A673 (cell line): ENCODE measurements at regions not wholly inside any gene's neighbourhood (a gene's known extent, or its start where the extent isn't known, plus 50 kb on each side); places are given as distances from the start of the nearest gene placed in this dataset.

Source experiments
- BruUV-seq: library from RNA; stranded (reverse); fragments of 400-500 nt; replicated peaks from 2 replicates; lab custom pipeline; 2021; lab: Mats Ljungman, UMichigan
- CTCF ChIA-PET: fragments of 300-600 bp; sonication (Branson Sonifier 250); formaldehyde crosslinking; loops from one replicate; lab custom pipeline; 2022; ENCODE audit warnings: antibody characterized with exemption; lab: Charles Lee
- POLR2A ChIA-PET: fragments of 300-600 bp; sonication (Branson Sonifier 250); formaldehyde crosslinking; loops from one replicate; lab custom pipeline; 2022; ENCODE audit warnings: antibody characterized with exemption; ENCODE audit not compliant: low non-redundant PET; lab: Charles Lee
- DNase-seq: peaks from one replicate; pipeline ENCODE4 v3.0.0-alpha.2; 2015; ENCODE audit warnings: low spot score
- H3K27ac ChIP-seq: fragments of 200-600 bp; sonication (generic); 2 replicates; pipeline ENCODE4 v1.5.1; 2016; ENCODE audit warnings: mixed run types, low read depth, mild to moderate bottlenecking, mixed read lengths, antibody characterized with exemption, low read length; ENCODE audit not compliant: poor library complexity, severe bottlenecking
- H3K27me3 ChIP-seq: fragments of 200-600 bp; sonication (generic); replicated peaks from 2 replicates; pipeline ENCODE4 v1.6.1; 2017; ENCODE audit warnings: mixed run types, low read depth, mild to moderate bottlenecking, mixed read lengths, antibody characterized with exemption, low read length; ENCODE audit not compliant: insufficient read depth, poor library complexity
- H3K36me3 ChIP-seq: fragments of 200-600 bp; sonication (generic); 2 replicates; pipeline ENCODE4 v1.6.1; 2016; ENCODE audit warnings: mixed run types, mild to moderate bottlenecking, mixed read lengths, antibody characterized with exemption, low read length; ENCODE audit not compliant: insufficient read depth, poor library complexity, severe bottlenecking
- H3K4me1 ChIP-seq: fragments of 200-600 bp; sonication (generic); 2 replicates; pipeline ENCODE4 v1.6.1; 2017; ENCODE audit warnings: mixed run types, mild to moderate bottlenecking, mixed read lengths, antibody characterized with exemption, low read length; ENCODE audit not compliant: insufficient read depth, poor library complexity, severe bottlenecking
- H3K4me3 ChIP-seq: fragments of 200-600 bp; sonication (generic); 2 replicates; pipeline ENCODE4 v1.5.1; 2016; ENCODE audit warnings: low read depth, mixed run types, mild to moderate bottlenecking, mixed read lengths, low read length; ENCODE audit not compliant: poor library complexity, severe bottlenecking
- H3K9me3 ChIP-seq: fragments of 200-600 bp; sonication (generic); 2 replicates; pipeline ENCODE4 v1.6.1; 2016; ENCODE audit warnings: mixed run types, low read depth, mild to moderate bottlenecking, mixed read lengths, antibody characterized with exemption, low read length; ENCODE audit not compliant: poor library complexity, severe bottlenecking
- CTCF ChIP-seq: fragments of 300-800, 200-600 bp; sonication (generic); conservative IDR thresholded peaks from 2 replicates; pipeline ENCODE4 v1.5.1; 2017; ENCODE audit warnings: low read depth, mild to moderate bottlenecking, antibody characterized with exemption, low read length, moderate library complexity, mixed read lengths
- EZH2 ChIP-seq: fragments of 200-600 bp; sonication (generic); IDR thresholded peaks from 2 replicates; pipeline ENCODE4 v1.6.1; 2017; ENCODE audit warnings: borderline replicate concordance, low read depth, mild to moderate bottlenecking, mixed read lengths, antibody characterized with exemption, low read length; ENCODE audit not compliant: poor library complexity, severe bottlenecking
- intact Hi-C: fragments of 100-400 bp; cut with micrococcal nuclease; formaldehyde crosslinking; loops from one replicate; pipeline ENCODE4 v1.10.0; 2022; ENCODE audit not compliant: unreplicated experiment

- TF ChIP-seq CTCF (no peak), EZH2 (no peak)
- H3K27ac ChIP-seq, result no peak overlapping the region
- ChIA-PET POLR2A (no interaction called here), CTCF (no interaction called here)
- intact Hi-C loops, result no loop called here
- no peak overlapping the region for H3K4me3 ChIP-seq
- H3K27me3 ChIP-seq, result peaks cover 5% of the 10 kb centered on the region
- H3K4me1 ChIP-seq, result no peaks in the 10 kb centered on the region
- DNase-seq, result no peak
- no peaks in the 10 kb centered on the region for H3K9me3 ChIP-seq
- H3K36me3 ChIP-seq, result no peaks in the 10 kb centered on the region
- BruUV-seq, result no TSS peak
These were observed 57.4 kb downstream of the ZNF648 start for GRCh38 chr1:182003953-182004586.

GRCh38 chr1:182003025-182003725, 58.3 kb downstream of the ZNF648 start:
- Histone ChIP-seq H3K9me3 (no peaks in the 10 kb centered on the region), H3K27ac (no peak overlapping the region), H3K27me3 (peaks cover 5% of the 10 kb centered on the region), H3K4me1 (no peaks in the 10 kb centered on the region), H3K36me3 (no peaks in the 10 kb centered on the region), H3K4me3 (no peak overlapping the region)
- no TSS peak for BruUV-seq
- ChIA-PET POLR2A (no interaction called here), CTCF (no interaction called here)
- DNase-seq, result no peak
- intact Hi-C loops, result no loop called here
- no peak for TF ChIP-seq CTCF
- no peak for TF ChIP-seq EZH2

- POLR2A ChIA-PET, result no interaction called here
- TF ChIP-seq CTCF (no peak), EZH2 (no peak)
- no peaks in the 10 kb centered on the region for H3K4me1 ChIP-seq
- CTCF ChIA-PET, result no interaction called here
- intact Hi-C loops, result no loop called here
- no peaks in the 10 kb centered on the region for H3K36me3 ChIP-seq
- H3K9me3 ChIP-seq, result no peaks in the 10 kb centered on the region
- DNase-seq, result no peak
- no peak overlapping the region for H3K27ac ChIP-seq
- no TSS peak for BruUV-seq
- peaks cover 6% of the 10 kb centered on the region for H3K27me3 ChIP-seq
- no peak overlapping the region for H3K4me3 ChIP-seq
These were observed 58.9 kb downstream of the ZNF648 start for GRCh38 chr1:182002570-182002969.
